ENCODE measurements at regions not wholly inside any gene's neighbourhood (a gene's known extent, or its start where the extent isn't known, plus 50 kb on each side); places are given as distances from the start of the nearest gene placed in this dataset.

DNA sequence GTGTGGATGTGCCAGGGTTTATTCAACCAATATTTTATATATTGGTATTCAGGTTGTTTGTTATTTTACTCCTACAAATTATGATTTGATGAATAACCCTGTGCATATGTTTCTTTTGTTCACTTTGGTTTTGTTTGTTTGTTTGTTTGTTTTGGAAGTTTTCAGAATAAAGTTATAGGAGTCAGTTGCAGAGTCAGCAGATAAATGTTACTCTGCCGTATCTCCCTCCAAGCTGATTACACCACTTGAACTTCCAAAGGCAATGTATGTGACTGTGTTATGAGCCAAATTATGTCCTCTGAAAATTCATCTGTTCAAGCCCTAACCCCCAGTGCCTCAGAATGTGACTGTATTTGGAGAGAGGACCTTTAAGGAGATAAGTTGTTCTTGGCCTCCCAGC lies 497.5 kb downstream of the TNS1 start:
- TF ChIP-seq EZH2 (IDR thresholded peaks at IDR 0.05) (no peak), FOXP2 (optimal IDR thresholded peaks at IDR 0.05; ENCODE audit: control extremely low read depth, extremely low read length, insufficient read depth) (no peak), POLR2AphosphoS5 (IDR thresholded peaks at IDR 0.05; ENCODE audit: borderline replicate concordance, low read depth, low read length) (no peak)

Data from SK-N-MC (cell line).